ENCODE measurements at regions not wholly inside any gene's neighbourhood (a gene's known extent, or its start where the extent isn't known, plus 50 kb on each side); places are given as distances from the start of the nearest gene placed in this dataset.

- no peak for TF ChIP-seq CTCF (IDR thresholded peaks at IDR 0.05)
- no peak for TF ChIP-seq EZH2 (IDR thresholded peaks at IDR 0.05; ENCODE audit: borderline replicate concordance, insufficient read depth, low read depth, low read length, poor library complexity, severe bottlenecking)
Observed at GRCh38 chr11:128029219-128029722, 558.1 kb downstream of the ETS1 start.

Data from B cell (primary cell).